WTC11 (cell line): ENCODE measurements at regions not wholly inside any gene's neighbourhood (a gene's known extent, or its start where the extent isn't known, plus 50 kb on each side); places are given as distances from the start of the nearest gene placed in this dataset.

ENCODE experiments used
- CREB1 ChIP-seq: sonication (generic); formaldehyde crosslinking; IDR thresholded peaks from 2 replicates; pipeline ENCODE4 v1.8.0; 2023; ENCODE audit warnings: mild to moderate bottlenecking, missing genetic modification reagents
- FOXJ3 ChIP-seq: sonication (generic); formaldehyde crosslinking; IDR thresholded peaks from 2 replicates; pipeline ENCODE4 v1.9.0; 2021; ENCODE audit warnings: missing genetic modification reagents, mild to moderate bottlenecking, borderline replicate concordance
- IRF2 ChIP-seq: sonication (generic); formaldehyde crosslinking; IDR thresholded peaks from 2 replicates; pipeline ENCODE4 v1.8.0; 2022; ENCODE audit warnings: low read depth, missing genetic modification reagents, borderline replicate concordance
- JUN ChIP-seq: sonication (generic); formaldehyde crosslinking; IDR thresholded peaks from 2 replicates; pipeline ENCODE4 v1.8.0; 2023; ENCODE audit warnings: mild to moderate bottlenecking, missing genetic modification reagents
- MXD4 ChIP-seq: fragments of 250-450 bp; sonication (Bioruptor Pico); IDR thresholded peaks from 2 replicates; pipeline ENCODE4 v1.8.0; 2021; ENCODE audit warnings: mild to moderate bottlenecking, moderate library complexity, borderline replicate concordance
- NR1H2 ChIP-seq: sonication (generic); formaldehyde crosslinking; IDR thresholded peaks from 2 replicates; pipeline ENCODE4 v1.9.0; 2021; ENCODE audit warnings: mild to moderate bottlenecking, moderate library complexity, missing genetic modification reagents
- ZNF121 ChIP-seq: sonication (generic); formaldehyde crosslinking; IDR thresholded peaks from 2 replicates; pipeline ENCODE4 v1.8.0; 2023; ENCODE audit warnings: missing genetic modification reagents
- TF ChIP-seq, protein P1 (sequence below): fragments of 200-600 bp; IDR thresholded peaks from 2 replicates; pipeline ENCODE4 v1.8.0; 2022; ENCODE audit warnings: antibody characterized with exemption
- TF ChIP-seq, protein P2 (sequence below): sonication (generic); formaldehyde crosslinking; IDR thresholded peaks from 2 replicates; pipeline ENCODE4 v1.8.1; 2022; ENCODE audit warnings: low read depth, missing genetic modification reagents, borderline replicate concordance
- TF ChIP-seq, protein P3 (sequence below): sonication (generic); formaldehyde crosslinking; conservative IDR thresholded peaks from 2 replicates; pipeline ENCODE4 v1.8.1; 2022; ENCODE audit warnings: mild to moderate bottlenecking, missing genetic modification reagents
- TF ChIP-seq, protein P4 (sequence below): sonication (generic); formaldehyde crosslinking; IDR thresholded peaks from 2 replicates; pipeline ENCODE4 v1.8.0; 2022; ENCODE audit warnings: mild to moderate bottlenecking, missing genetic modification reagents
- TF ChIP-seq, protein P5 (sequence below): sonication (generic); formaldehyde crosslinking; IDR thresholded peaks from 2 replicates; pipeline ENCODE4 v1.8.1; 2022; ENCODE audit warnings: low read depth, mild to moderate bottlenecking, moderate library complexity, missing genetic modification reagents, borderline replicate concordance
- TF ChIP-seq, protein P6 (sequence below): sonication (generic); formaldehyde crosslinking; IDR thresholded peaks from 2 replicates; pipeline ENCODE4 v1.8.0; 2022; ENCODE audit warnings: mild to moderate bottlenecking, missing genetic modification reagents

DNA sequence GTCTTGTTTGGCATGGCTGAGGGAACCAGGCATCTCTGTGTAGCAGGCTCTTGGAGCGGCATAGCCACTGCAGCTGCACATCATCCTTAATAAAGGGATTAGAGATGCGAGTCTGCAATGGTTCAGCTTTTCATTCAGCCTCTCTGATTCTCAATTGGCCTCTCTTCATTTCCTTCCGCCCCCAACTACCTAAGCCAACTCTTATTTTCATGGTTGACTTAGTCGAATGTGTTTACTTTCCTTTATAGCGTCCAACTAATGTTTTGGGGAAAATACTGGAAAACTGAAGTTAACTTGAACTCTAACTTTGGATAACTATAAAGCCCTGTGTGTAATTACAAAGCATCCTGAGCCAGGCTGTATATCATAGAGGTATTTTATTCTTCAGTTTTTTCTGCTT is 202.2 kb upstream of the KIAA1217 start:
- TF ChIP-seq FOXJ3 (CRISPR knock-in tag) (no peak), NR1H2 (CRISPR knock-in tag) (no peak), MXD4 (CRISPR knock-in tag) (no peak), CREB1 (CRISPR knock-in tag) (no peak), JUN (CRISPR knock-in tag) (no peak), IRF2 (CRISPR knock-in tag) (no peak), ZNF121 (CRISPR knock-in tag) (no peak)
- TF ChIP-seq, protein P1, sequence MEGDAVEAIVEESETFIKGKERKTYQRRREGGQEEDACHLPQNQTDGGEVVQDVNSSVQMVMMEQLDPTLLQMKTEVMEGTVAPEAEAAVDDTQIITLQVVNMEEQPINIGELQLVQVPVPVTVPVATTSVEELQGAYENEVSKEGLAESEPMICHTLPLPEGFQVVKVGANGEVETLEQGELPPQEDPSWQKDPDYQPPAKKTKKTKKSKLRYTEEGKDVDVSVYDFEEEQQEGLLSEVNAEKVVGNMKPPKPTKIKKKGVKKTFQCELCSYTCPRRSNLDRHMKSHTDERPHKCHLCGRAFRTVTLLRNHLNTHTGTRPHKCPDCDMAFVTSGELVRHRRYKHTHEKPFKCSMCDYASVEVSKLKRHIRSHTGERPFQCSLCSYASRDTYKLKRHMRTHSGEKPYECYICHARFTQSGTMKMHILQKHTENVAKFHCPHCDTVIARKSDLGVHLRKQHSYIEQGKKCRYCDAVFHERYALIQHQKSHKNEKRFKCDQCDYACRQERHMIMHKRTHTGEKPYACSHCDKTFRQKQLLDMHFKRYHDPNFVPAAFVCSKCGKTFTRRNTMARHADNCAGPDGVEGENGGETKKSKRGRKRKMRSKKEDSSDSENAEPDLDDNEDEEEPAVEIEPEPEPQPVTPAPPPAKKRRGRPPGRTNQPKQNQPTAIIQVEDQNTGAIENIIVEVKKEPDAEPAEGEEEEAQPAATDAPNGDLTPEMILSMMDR: no peak
- TF ChIP-seq, protein P2, sequence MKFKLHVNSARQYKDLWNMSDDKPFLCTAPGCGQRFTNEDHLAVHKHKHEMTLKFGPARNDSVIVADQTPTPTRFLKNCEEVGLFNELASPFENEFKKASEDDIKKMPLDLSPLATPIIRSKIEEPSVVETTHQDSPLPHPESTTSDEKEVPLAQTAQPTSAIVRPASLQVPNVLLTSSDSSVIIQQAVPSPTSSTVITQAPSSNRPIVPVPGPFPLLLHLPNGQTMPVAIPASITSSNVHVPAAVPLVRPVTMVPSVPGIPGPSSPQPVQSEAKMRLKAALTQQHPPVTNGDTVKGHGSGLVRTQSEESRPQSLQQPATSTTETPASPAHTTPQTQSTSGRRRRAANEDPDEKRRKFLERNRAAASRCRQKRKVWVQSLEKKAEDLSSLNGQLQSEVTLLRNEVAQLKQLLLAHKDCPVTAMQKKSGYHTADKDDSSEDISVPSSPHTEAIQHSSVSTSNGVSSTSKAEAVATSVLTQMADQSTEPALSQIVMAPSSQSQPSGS: no peak
- TF ChIP-seq, protein P3, sequence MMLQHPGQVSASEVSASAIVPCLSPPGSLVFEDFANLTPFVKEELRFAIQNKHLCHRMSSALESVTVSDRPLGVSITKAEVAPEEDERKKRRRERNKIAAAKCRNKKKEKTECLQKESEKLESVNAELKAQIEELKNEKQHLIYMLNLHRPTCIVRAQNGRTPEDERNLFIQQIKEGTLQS (CRISPR knock-in tag): no peak
- TF ChIP-seq, protein P4, sequence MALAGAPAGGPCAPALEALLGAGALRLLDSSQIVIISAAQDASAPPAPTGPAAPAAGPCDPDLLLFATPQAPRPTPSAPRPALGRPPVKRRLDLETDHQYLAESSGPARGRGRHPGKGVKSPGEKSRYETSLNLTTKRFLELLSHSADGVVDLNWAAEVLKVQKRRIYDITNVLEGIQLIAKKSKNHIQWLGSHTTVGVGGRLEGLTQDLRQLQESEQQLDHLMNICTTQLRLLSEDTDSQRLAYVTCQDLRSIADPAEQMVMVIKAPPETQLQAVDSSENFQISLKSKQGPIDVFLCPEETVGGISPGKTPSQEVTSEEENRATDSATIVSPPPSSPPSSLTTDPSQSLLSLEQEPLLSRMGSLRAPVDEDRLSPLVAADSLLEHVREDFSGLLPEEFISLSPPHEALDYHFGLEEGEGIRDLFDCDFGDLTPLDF (CRISPR knock-in tag): no peak
- TF ChIP-seq, protein P5, sequence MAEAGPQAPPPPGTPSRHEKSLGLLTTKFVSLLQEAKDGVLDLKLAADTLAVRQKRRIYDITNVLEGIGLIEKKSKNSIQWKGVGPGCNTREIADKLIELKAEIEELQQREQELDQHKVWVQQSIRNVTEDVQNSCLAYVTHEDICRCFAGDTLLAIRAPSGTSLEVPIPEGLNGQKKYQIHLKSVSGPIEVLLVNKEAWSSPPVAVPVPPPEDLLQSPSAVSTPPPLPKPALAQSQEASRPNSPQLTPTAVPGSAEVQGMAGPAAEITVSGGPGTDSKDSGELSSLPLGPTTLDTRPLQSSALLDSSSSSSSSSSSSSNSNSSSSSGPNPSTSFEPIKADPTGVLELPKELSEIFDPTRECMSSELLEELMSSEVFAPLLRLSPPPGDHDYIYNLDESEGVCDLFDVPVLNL (CRISPR knock-in tag): no peak
- TF ChIP-seq, protein P6, sequence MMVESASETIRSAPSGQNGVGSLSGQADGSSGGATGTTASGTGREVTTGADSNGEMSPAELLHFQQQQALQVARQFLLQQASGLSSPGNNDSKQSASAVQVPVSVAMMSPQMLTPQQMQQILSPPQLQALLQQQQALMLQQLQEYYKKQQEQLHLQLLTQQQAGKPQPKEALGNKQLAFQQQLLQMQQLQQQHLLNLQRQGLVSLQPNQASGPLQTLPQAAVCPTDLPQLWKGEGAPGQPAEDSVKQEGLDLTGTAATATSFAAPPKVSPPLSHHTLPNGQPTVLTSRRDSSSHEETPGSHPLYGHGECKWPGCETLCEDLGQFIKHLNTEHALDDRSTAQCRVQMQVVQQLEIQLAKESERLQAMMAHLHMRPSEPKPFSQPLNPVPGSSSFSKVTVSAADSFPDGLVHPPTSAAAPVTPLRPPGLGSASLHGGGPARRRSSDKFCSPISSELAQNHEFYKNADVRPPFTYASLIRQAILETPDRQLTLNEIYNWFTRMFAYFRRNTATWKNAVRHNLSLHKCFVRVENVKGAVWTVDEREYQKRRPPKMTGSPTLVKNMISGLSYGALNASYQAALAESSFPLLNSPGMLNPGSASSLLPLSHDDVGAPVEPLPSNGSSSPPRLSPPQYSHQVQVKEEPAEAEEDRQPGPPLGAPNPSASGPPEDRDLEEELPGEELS (CRISPR knock-in tag): no peak
